OCI-LY1 (cell line): ENCODE measurements at regions not wholly inside any gene's neighbourhood (a gene's known extent, or its start where the extent isn't known, plus 50 kb on each side); places are given as distances from the start of the nearest gene placed in this dataset.

Source experiments
- H2AFZ ChIP-seq: fragments of 200-600 bp; sonication (generic), shearing (Covaris generic); 2 replicates; pipeline ENCODE4 v1.6.0; 2014; ENCODE audit warnings: antibody characterized with exemption, mild to moderate bottlenecking, low read length
- H3F3A ChIP-seq: fragments of 200-600 bp; sonication (generic), shearing (Covaris generic); 2 replicates; pipeline ENCODE4 v1.6.0; 2014; ENCODE audit warnings: mild to moderate bottlenecking, antibody characterized with exemption, low read length, moderate library complexity; ENCODE audit not compliant: insufficient read depth
- H3K27ac ChIP-seq: fragments of 200-600 bp; sonication (generic); 2 replicates; pipeline ENCODE4 v1.5.1; 2014; ENCODE audit warnings: low read length, mixed run types, mild to moderate bottlenecking, low read depth; ENCODE audit not compliant: poor library complexity, severe bottlenecking
- H3K27me3 ChIP-seq: fragments of 200-600 bp; sonication (generic); 2 replicates; pipeline ENCODE4 v1.6.0; 2014; ENCODE audit warnings: antibody characterized with exemption, mild to moderate bottlenecking, low read length, moderate library complexity; ENCODE audit not compliant: insufficient read depth
- H3K36me3 ChIP-seq: fragments of 200-600 bp; sonication (generic); 2 replicates; pipeline ENCODE4 v1.6.1; 2014; ENCODE audit warnings: mild to moderate bottlenecking, antibody characterized with exemption, low read length, moderate library complexity, mixed read lengths; ENCODE audit not compliant: insufficient read depth
- H3K4me1 ChIP-seq: fragments of 200-600 bp; sonication (generic); 2 replicates; pipeline ENCODE4 v1.5.1; 2014; ENCODE audit warnings: mild to moderate bottlenecking, low read length, moderate library complexity; ENCODE audit not compliant: insufficient read depth, severe bottlenecking
- H3K4me2 ChIP-seq: fragments of 200-600 bp; sonication (generic), shearing (Covaris generic); 2 replicates; pipeline ENCODE4 v1.6.1; 2014; ENCODE audit warnings: low read length
- H3K4me3 ChIP-seq: fragments of 200-600 bp; sonication (generic); 2 replicates; pipeline ENCODE4 v1.5.1; 2014; ENCODE audit warnings: low read length, low read depth, mild to moderate bottlenecking, mixed read lengths; ENCODE audit not compliant: poor library complexity, severe bottlenecking
- H3K79me2 ChIP-seq: fragments of 200-600 bp; shearing (Covaris generic); 2 replicates; pipeline ENCODE4 v1.6.1; 2016; ENCODE audit warnings: mixed run types, low read length, mixed read lengths; ENCODE audit not compliant: insufficient read depth
- H3K9ac ChIP-seq: fragments of 200-600 bp; sonication (generic), shearing (Covaris generic); 2 replicates; pipeline ENCODE4 v1.6.1; 2014; ENCODE audit warnings: mild to moderate bottlenecking, low read length, mixed read lengths
- H3K9me2 ChIP-seq: fragments of 200-600 bp; sonication (generic), shearing (Covaris generic); 2 replicates; pipeline ENCODE4 v1.6.1; 2014; ENCODE audit warnings: low read depth, mild to moderate bottlenecking, low read length, mixed read lengths
- H3K9me3 ChIP-seq: fragments of 200-600 bp; shearing (Covaris generic); 2 replicates; pipeline ENCODE4 v1.6.1; 2014; ENCODE audit warnings: low read length, mixed read lengths
- H4K20me1 ChIP-seq: fragments of 200-600 bp; sonication (generic), shearing (Covaris generic); 2 replicates; pipeline ENCODE4 v1.6.0; 2016; ENCODE audit warnings: mild to moderate bottlenecking, low read length; ENCODE audit not compliant: insufficient read depth
- CTCF ChIP-seq: fragments of 200-600 bp; sonication (generic), shearing (Covaris generic); IDR thresholded peaks from 2 replicates; pipeline ENCODE4 v1.5.1; 2017; ENCODE audit warnings: mild to moderate bottlenecking, antibody characterized with exemption, low read length, moderate library complexity, mixed read lengths
- EZH2 ChIP-seq: fragments of 200-600 bp; sonication (generic), shearing (Covaris generic); IDR thresholded peaks from 2 replicates; pipeline ENCODE4 v1.8.0; 2017; ENCODE audit warnings: borderline replicate concordance, mixed run types, mild to moderate bottlenecking, antibody characterized with exemption, low read length, moderate library complexity, mixed read lengths

GRCh38 chr17:77315551-77316190 is 174.9 kb downstream of the SEC14L1 start:
- Histone ChIP-seq H3K4me1 (peaks cover 42% of the 10 kb centered on the region), H3K27me3 (peaks cover 15% of the 10 kb centered on the region; the same call in 1 of the 2 replicates), H3K79me2 (no peaks in the 10 kb centered on the region), H3F3A (no peaks in the 10 kb centered on the region), H3K27ac (peak overlapping the region; percentile 43), H4K20me1 (no peaks in the 10 kb centered on the region), H3K4me3 (no peak overlapping the region), H3K9me3 (no peaks in the 10 kb centered on the region), H3K9ac (no peak overlapping the region), H3K4me2 (peak overlapping the region; percentile 38; the same call in 1 of the 2 replicates), H3K36me3 (no peaks in the 10 kb centered on the region), H3K9me2 (no peaks in the 10 kb centered on the region), H2AFZ (no peak overlapping the region)
- TF ChIP-seq EZH2 (no peak), CTCF (no peak)

GRCh38 chr17:77316191-77316641 is 175.4 kb downstream of the SEC14L1 start:
- Histone ChIP-seq H3K79me2 (no peaks in the 10 kb centered on the region), H3K4me1 (peaks cover 44% of the 10 kb centered on the region), H3K27me3 (peaks cover 15% of the 10 kb centered on the region; the same call in 1 of the 2 replicates), H4K20me1 (no peaks in the 10 kb centered on the region), H3K4me3 (no peak overlapping the region), H3K9me3 (no peaks in the 10 kb centered on the region), H3F3A (no peaks in the 10 kb centered on the region), H3K27ac (peak overlapping the region; percentile 43), H3K36me3 (no peaks in the 10 kb centered on the region), H3K9me2 (no peaks in the 10 kb centered on the region), H2AFZ (no peak overlapping the region), H3K9ac (no peak overlapping the region), H3K4me2 (peak overlapping the region; percentile 38; the same call in 1 of the 2 replicates)
- TF ChIP-seq CTCF (no peak), EZH2 (no peak)

- H3K9me2 ChIP-seq: no peaks in the 10 kb centered on the region
- peaks cover 15% of the 10 kb centered on the region; the same call in 1 of the 2 replicates for H3K27me3 ChIP-seq
- peaks cover 40% of the 10 kb centered on the region for H3K4me1 ChIP-seq
- H3K9ac ChIP-seq: no peak overlapping the region
- H3K27ac ChIP-seq: peak overlapping the region; percentile 43
- H3K4me3 ChIP-seq: no peak overlapping the region
- TF ChIP-seq CTCF (no peak), EZH2 (no peak)
- H3K9me3 ChIP-seq: no peaks in the 10 kb centered on the region
- H3K79me2 ChIP-seq: no peaks in the 10 kb centered on the region
- H2AFZ ChIP-seq: no peak overlapping the region
- H3K4me2 ChIP-seq: no peak overlapping the region
- H3F3A ChIP-seq: no peaks in the 10 kb centered on the region
- H4K20me1 ChIP-seq: no peaks in the 10 kb centered on the region
- no peaks in the 10 kb centered on the region for H3K36me3 ChIP-seq
Observed at GRCh38 chr17:77316651-77317050, 175.9 kb downstream of the SEC14L1 start.
